Aorta (tissue), 5 donors: ENCODE measurements at regions not wholly inside any gene's neighbourhood (a gene's known extent, or its start where the extent isn't known, plus 50 kb on each side); places are given as distances from the start of the nearest gene placed in this dataset.

Experiments used
- ATAC-seq: fragments of 200-7000 bp; cut with Tn5 transposase; one replicate; pipeline ENCODE4 v1.9.1; 2022; ENCODE audit warnings: moderate library complexity; ENCODE audit not compliant: low FRiP score
- DNase-seq, 2 donors: peaks; one replicate each; pipeline ENCODE4 v3.0.0-alpha.2; 2020
- H3K27ac ChIP-seq, 2 donors: one replicate each; pipeline ENCODE4 v1.5.1; 2013; ENCODE audit warnings: low read length in 2 of 2, mild to moderate bottlenecking in 2 of 2, moderate library complexity in 2 of 2, control low read depth in 1 of 2, inconsistent platforms in 1 of 2, low read depth in 1 of 2
- H3K27me3 ChIP-seq, 2 donors: one replicate each; pipeline ENCODE4 v1.6.1; 2013; ENCODE audit warnings: control low read depth in 1 of 2, low read length in 1 of 2, mild to moderate bottlenecking in 1 of 2, moderate library complexity in 1 of 2; ENCODE audit not compliant: insufficient read depth in 2 of 2, control insufficient read depth in 1 of 2
- H3K36me3 ChIP-seq, 2 donors: one replicate each; pipeline ENCODE4 v1.6.1; 2013; ENCODE audit warnings: control low read depth in 1 of 2, low read length in 1 of 2, mild to moderate bottlenecking in 1 of 2; ENCODE audit not compliant: insufficient read depth in 2 of 2, control insufficient read depth in 1 of 2
- H3K4me1 ChIP-seq, 2 donors: one replicate each; pipeline ENCODE4 v1.6.1; 2013; ENCODE audit warnings: low read length in 2 of 2, control low read depth in 1 of 2, mild to moderate bottlenecking in 1 of 2, moderate library complexity in 1 of 2; ENCODE audit not compliant: insufficient read depth in 2 of 2, control insufficient read depth in 1 of 2
- H3K4me3 ChIP-seq, 2 donors: one replicate each; pipeline ENCODE4 v1.5.1; 2013; ENCODE audit warnings: low read length in 2 of 2, control low read depth in 1 of 2, mild to moderate bottlenecking in 1 of 2
- H3K9me3 ChIP-seq: one replicate; pipeline ENCODE4 v1.6.1; 2013; ENCODE audit warnings: mild to moderate bottlenecking, low read length; ENCODE audit not compliant: control insufficient read depth
- WGBS, 2 donors: extraction: QIAGEN DNeasy Blood & Tissue Kit; methylation state at CpG; one replicate each; pipeline ENCODE4 v1.1.7; 2013; 5-methylcytosine and 5-hydroxymethylcytosine counted together
- intact Hi-C, 2 donors: fragments of 100-400 bp; cut with DNase I; formaldehyde crosslinking; loops; one replicate each; pipeline versions ENCODE4 v1.14.2 to v1.15.0; 2022
- donor health status: healthy with polysubstance abuse.
- donor health status: Bipolar disorder and iron deficiency.
- donor health status: DM: no; HTN: no; CAD: no.
- donor health status: DM: no; HTN: no; CAD: no.
- donor health status: DM: yes; HTN: yes; CAD: no.

GRCh38 chr10:129343141-129343540, 123.9 kb upstream of the MGMT start:
- H3K27me3 ChIP-seq: no peaks in the 10 kb centered on the region
- intact Hi-C loops: no loop called here
- no peaks in the 10 kb centered on the region for H3K9me3 ChIP-seq
- no peaks in the 10 kb centered on the region for H3K36me3 ChIP-seq
- H3K4me1 ChIP-seq: no peaks in the 10 kb centered on the region
- H3K4me3 ChIP-seq: no peak overlapping the region
- WGBS, 2 donors: 87 to 91% methylated on average over 9 of the region's 9 CpGs
- DNase-seq: no peak
- no peak for ATAC-seq
- H3K27ac ChIP-seq: no peak overlapping the region

DNA sequence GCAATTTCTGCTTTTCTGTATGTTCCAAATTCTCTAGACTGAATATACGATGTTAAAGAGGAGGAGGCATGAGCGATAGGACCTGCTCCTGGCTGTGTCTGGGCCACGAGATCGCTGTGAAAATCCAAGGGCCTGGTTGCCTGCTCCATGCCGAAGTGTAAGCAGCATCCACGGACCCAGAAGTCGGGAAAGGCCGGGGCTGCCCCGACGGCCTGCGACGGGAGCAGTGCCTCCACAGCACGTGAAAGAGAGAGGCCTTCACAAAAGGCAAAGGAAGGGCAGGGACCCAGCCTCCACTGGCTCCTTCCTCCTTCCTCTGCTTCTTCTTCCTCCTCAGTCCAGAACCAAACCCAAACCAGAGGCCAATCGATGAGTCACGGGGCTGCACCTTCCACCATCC, 122.9 kb upstream of the MGMT start:
- Histone ChIP-seq H3K4me3 (no peak overlapping the region), H3K27ac (no peak overlapping the region), H3K9me3 (no peaks in the 10 kb centered on the region), H3K4me1 (no peaks in the 10 kb centered on the region), H3K27me3 (no peaks in the 10 kb centered on the region), H3K36me3 (no peaks in the 10 kb centered on the region)
- DNase-seq (no peak), ATAC-seq (no peak)
- WGBS, 2 donors: 91 to 92% methylated on average over 15 of the region's 15 CpGs
- intact Hi-C loops: no loop called here

DNA sequence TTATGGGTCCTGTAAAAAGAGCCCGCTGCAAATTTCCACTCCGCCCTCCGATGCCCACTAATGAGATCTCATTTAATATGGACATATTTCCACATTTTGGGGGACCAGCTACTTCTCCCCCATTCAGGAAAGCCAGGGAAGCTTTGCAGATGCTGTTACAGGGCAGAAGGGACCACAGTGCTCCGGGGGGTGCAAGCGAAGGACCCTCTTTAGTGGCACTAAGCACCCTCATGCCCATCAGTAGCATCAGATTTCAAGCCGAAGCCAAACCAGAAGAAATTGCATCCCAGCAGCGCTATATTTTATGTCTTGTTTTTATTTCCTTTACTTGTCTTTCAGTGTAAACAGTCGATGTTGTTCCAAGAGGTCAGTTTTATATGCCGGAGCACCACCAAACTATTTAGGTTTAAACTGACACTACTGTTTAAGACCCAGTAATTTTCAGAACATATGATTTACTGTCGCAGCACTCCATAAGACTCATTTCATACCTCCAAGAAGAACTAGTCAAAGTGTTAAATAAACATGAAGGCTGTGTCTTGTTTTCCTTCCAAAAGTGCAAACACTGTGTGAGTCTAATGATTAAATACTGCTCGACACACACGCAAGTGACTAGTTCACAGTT, 122.2 kb upstream of the MGMT start:
- no peaks in the 10 kb centered on the region for H3K9me3 ChIP-seq
- no peaks in the 10 kb centered on the region for H3K27me3 ChIP-seq
- DNase-seq (no peak), ATAC-seq (no peak)
- no peaks in the 10 kb centered on the region for H3K4me1 ChIP-seq
- no peak overlapping the region for H3K4me3 ChIP-seq
- intact Hi-C loops: no loop called here
- H3K36me3 ChIP-seq: no peaks in the 10 kb centered on the region
- 51 to 65% methylated on average over 12 of the region's 12 CpGs for WGBS, 2 donors
- no peak overlapping the region for H3K27ac ChIP-seq

DNA sequence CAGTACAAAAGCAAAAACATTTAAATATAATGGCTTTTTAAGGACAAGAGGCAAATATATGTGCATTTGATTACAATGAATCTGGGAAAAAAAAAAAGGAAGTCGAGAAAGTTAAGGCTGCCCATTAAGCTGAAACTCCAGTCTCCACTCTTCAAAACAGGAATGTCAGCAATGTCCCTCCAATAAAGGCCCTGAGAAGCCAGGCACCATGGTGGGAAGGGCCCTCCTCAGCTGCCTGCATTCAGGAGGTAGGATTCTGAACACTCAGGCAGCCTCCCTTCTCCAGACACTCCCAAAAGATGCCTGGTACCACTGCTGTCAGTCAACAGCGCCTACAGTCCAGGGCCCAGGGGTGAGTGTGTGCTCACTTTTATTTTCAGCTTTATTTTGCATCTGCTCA, 121.3 kb upstream of the MGMT start:
- Histone ChIP-seq H3K27me3 (no peaks in the 10 kb centered on the region), H3K4me3 (no peak overlapping the region), H3K36me3 (no peaks in the 10 kb centered on the region), H3K4me1 (no peaks in the 10 kb centered on the region), H3K9me3 (no peaks in the 10 kb centered on the region), H3K27ac (no peak overlapping the region)
- ATAC-seq (no peak), DNase-seq (no peak)
- WGBS, 2 donors: 57 to 62% methylated on average over 2 of the region's 2 CpGs
- intact Hi-C loops: no loop called here

GRCh38 chr10:129350690-129351089, 116.4 kb upstream of the MGMT start:
- ATAC-seq (no peak), DNase-seq (no peak)
- H3K27me3 ChIP-seq: no peaks in the 10 kb centered on the region
- H3K4me1 ChIP-seq: no peaks in the 10 kb centered on the region
- H3K4me3 ChIP-seq: no peak overlapping the region
- intact Hi-C loops: no loop called here
- 84 to 85% methylated on average over 11 of the region's 11 CpGs for WGBS, 2 donors
- H3K9me3 ChIP-seq: no peaks in the 10 kb centered on the region
- no peaks in the 10 kb centered on the region for H3K36me3 ChIP-seq
- H3K27ac ChIP-seq: no peak overlapping the region

DNA sequence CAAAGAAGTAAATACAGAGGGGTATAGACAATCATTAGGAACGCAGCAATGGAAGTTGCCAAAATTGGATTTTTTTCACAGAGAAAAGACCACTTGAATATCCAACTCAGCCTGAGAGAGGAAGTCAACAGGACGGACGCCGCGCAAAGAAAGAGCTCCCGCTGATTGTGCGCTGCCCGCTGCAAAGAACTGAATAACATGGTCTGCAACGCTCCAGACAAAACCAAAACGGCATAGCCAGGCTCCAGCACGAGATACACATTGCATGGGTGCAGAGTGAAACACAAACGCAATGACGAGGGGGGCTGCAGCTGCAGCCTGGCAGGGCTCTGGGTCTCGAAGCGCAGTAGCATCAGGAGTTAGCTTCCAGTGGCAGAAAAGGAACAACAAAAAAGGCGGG, 113.9 kb upstream of the MGMT start:
- peaks cover 4% of the 10 kb centered on the region for H3K9me3 ChIP-seq
- no peak for ATAC-seq
- H3K4me1 ChIP-seq: no peaks in the 10 kb centered on the region
- no peak overlapping the region for H3K4me3 ChIP-seq
- intact Hi-C loops: no loop called here
- no peak for DNase-seq
- no peaks in the 10 kb centered on the region for H3K27me3 ChIP-seq
- H3K36me3 ChIP-seq: no peaks in the 10 kb centered on the region
- H3K27ac ChIP-seq: no peak overlapping the region
- WGBS, 2 donors: 80 to 84% methylated on average over 16 of the region's 16 CpGs

- Histone ChIP-seq H3K27me3 (no peaks in the 10 kb centered on the region), H3K4me1 (no peaks in the 10 kb centered on the region), H3K27ac (no peak overlapping the region), H3K9me3 (peaks cover 4% of the 10 kb centered on the region), H3K36me3 (no peaks in the 10 kb centered on the region), H3K4me3 (no peak overlapping the region)
- intact Hi-C loops: no loop called here
- DNase-seq (no peak), ATAC-seq (no peak)
- 80 to 84% methylated on average over 10 of the region's 10 CpGs for WGBS, 2 donors
These were observed 107.0 kb upstream of the MGMT start for GRCh38 chr10:129360046-129360445.

DNA sequence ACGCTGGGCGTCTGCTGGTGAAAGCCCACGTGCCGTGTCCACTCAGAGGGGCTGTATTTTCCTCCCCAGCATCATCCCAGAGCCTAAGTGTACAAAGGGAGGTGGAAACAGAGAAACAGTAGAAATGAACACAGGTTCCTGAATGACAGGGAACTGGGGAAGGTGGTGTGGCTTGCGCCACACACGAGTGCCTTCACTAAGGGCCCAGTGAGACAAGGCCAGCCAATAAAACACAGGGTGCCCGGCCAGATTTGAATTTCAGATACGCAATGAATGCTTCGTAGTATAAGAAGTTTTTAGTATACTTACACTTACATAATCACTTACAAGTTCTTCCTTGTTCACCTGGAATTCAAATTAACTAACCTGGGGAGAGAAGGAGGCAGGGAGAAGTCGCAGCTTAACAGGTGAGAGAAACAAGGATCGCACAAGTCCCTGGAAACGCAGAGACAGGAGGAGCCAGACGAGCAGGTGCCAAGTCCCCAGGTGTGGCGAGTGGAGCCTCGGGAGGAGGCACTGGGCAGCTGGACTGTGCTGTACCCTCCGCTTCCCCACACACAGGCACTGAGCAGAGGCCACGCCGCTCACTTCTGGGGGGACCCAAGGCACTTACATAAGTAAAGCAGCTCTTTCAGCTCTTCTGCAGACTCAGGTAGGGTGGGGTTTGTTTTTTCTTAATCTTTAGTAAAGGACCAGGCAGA, 105.2 kb upstream of the MGMT start:
- H3K4me1 ChIP-seq: no peaks in the 10 kb centered on the region
- peaks cover under 1% of the 10 kb centered on the region for H3K9me3 ChIP-seq
- no peaks in the 10 kb centered on the region for H3K36me3 ChIP-seq
- H3K27ac ChIP-seq: no peak overlapping the region
- ATAC-seq (no peak), DNase-seq (no peak)
- no peak overlapping the region for H3K4me3 ChIP-seq
- intact Hi-C loops: no loop called here
- H3K27me3 ChIP-seq: no peaks in the 10 kb centered on the region
- WGBS, 2 donors: 87% methylated on average over 18 of the region's 18 CpGs

DNA sequence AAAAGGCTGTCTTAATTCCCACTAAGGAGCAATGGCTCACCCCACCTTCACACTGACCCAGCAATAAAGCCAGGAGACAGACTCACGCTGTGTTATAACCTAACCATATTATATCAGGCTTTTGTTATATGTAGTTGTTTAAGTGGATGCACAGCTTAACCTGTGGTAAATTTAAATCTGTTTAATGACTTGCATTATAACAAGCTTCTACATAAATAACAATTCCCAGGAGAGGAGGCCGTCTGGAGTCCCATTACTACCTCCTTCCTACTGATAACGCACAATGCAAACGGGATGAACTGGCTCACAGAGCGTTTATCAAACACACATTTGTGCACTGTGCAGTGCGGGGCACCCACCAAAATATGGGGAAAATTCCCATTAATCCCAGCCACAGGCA, 102.1 kb upstream of the MGMT start:
- intact Hi-C loops: no loop called here
- Histone ChIP-seq H3K9me3 (no peaks in the 10 kb centered on the region), H3K27me3 (no peaks in the 10 kb centered on the region), H3K27ac (no peak overlapping the region), H3K4me1 (no peaks in the 10 kb centered on the region), H3K4me3 (no peak overlapping the region), H3K36me3 (no peaks in the 10 kb centered on the region)
- DNase-seq (no peak), ATAC-seq (no peak)
- 81 to 83% methylated on average over 6 of the region's 6 CpGs for WGBS, 2 donors
